Activated naive CD4-positive, alpha-beta T cell treated with anti-CD3 and anti-CD28 coated beads, Interleukin-2, amount 10 ng/mL, durations not matched to agents 7 days and 5 days (primary cell): ENCODE measurements at regions not wholly inside any gene's neighbourhood (a gene's known extent, or its start where the extent isn't known, plus 50 kb on each side); places are given as distances from the start of the nearest gene placed in this dataset.

ENCODE experiments used
- CTCF ChIA-PET: fragments of 350-600 bp; sonication (Branson Sonifier 250); formaldehyde crosslinking; loops from one replicate; lab custom pipeline; 2021; ENCODE audit warnings: antibody characterized with exemption; lab: Charles Lee
- DNase-seq: peaks from one replicate; pipeline ENCODE4 v3.0.0-alpha.2; 2020
- H3K27ac Mint-ChIP-seq: one replicate; pipeline ENCODE4 v1.8.0; 2021; ENCODE audit warnings: mild to moderate bottlenecking, moderate library complexity, mixed read lengths
- H3K27me3 Mint-ChIP-seq: one replicate; pipeline ENCODE4 v1.8.0; 2021; ENCODE audit warnings: mild to moderate bottlenecking, mixed read lengths
- H3K36me3 Mint-ChIP-seq: one replicate; pipeline ENCODE4 v1.8.0; 2021; ENCODE audit warnings: mixed read lengths
- H3K4me1 Mint-ChIP-seq: one replicate; pipeline ENCODE4 v1.8.0; 2021; ENCODE audit warnings: mixed read lengths
- H3K4me3 Mint-ChIP-seq: one replicate; pipeline ENCODE4 v1.8.0; 2021; ENCODE audit warnings: mild to moderate bottlenecking, moderate library complexity, mixed read lengths
- H3K9me3 Mint-ChIP-seq: one replicate; pipeline ENCODE4 v1.8.0; 2021; ENCODE audit warnings: mixed read lengths

- Mint-ChIP-seq H3K36me3 (no peaks in the 10 kb centered on the region), H3K9me3 (no peaks in the 10 kb centered on the region), H3K27ac (no peak overlapping the region), H3K4me1 (peaks cover 7% of the 10 kb centered on the region), H3K4me3 (no peak overlapping the region), H3K27me3 (no peaks in the 10 kb centered on the region)
- CTCF ChIA-PET, result no interaction called here
- no peak for DNase-seq
Observed at GRCh38 chrX:10021461-10022272, 54.5 kb downstream of the CLDN34 start.

- CTCF ChIA-PET, result no interaction called here
- Mint-ChIP-seq H3K27me3 (no peaks in the 10 kb centered on the region), H3K36me3 (no peaks in the 10 kb centered on the region), H3K4me1 (peaks cover 2% of the 10 kb centered on the region), H3K9me3 (no peaks in the 10 kb centered on the region), H3K4me3 (no peak overlapping the region), H3K27ac (no peak overlapping the region)
- DNase-seq, result no peak
Observed at GRCh38 chrX:10022273-10022541, 55.0 kb downstream of the CLDN34 start.

- Mint-ChIP-seq H3K27ac (no peak overlapping the region), H3K36me3 (no peaks in the 10 kb centered on the region), H3K4me1 (peaks cover 2% of the 10 kb centered on the region), H3K27me3 (no peaks in the 10 kb centered on the region), H3K9me3 (no peaks in the 10 kb centered on the region), H3K4me3 (no peak overlapping the region)
- CTCF ChIA-PET, result no interaction called here
- no peak for DNase-seq
Observed at GRCh38 chrX:10022580-10023245, 55.6 kb downstream of the CLDN34 start.

GRCh38 chrX:10023821-10024220 lies 56.7 kb downstream of the CLDN34 start:
- Mint-ChIP-seq H3K36me3 (no peaks in the 10 kb centered on the region), H3K27ac (no peak overlapping the region), H3K4me1 (no peaks in the 10 kb centered on the region), H3K4me3 (no peak overlapping the region), H3K27me3 (no peaks in the 10 kb centered on the region), H3K9me3 (no peaks in the 10 kb centered on the region)
- CTCF ChIA-PET, result no interaction called here
- DNase-seq, result no peak

GRCh38 chrX:10025742-10026493 lies 58.8 kb downstream of the CLDN34 start:
- H3K27me3 Mint-ChIP-seq, result no peaks in the 10 kb centered on the region
- H3K4me1 Mint-ChIP-seq, result no peaks in the 10 kb centered on the region
- no peak overlapping the region for H3K4me3 Mint-ChIP-seq
- no peak for DNase-seq
- no peaks in the 10 kb centered on the region for H3K9me3 Mint-ChIP-seq
- no peak overlapping the region for H3K27ac Mint-ChIP-seq
- CTCF ChIA-PET, result no interaction called here
- H3K36me3 Mint-ChIP-seq, result no peaks in the 10 kb centered on the region

- CTCF ChIA-PET, result no interaction called here
- Mint-ChIP-seq H3K27ac (no peak overlapping the region), H3K4me1 (no peaks in the 10 kb centered on the region), H3K4me3 (no peak overlapping the region), H3K27me3 (no peaks in the 10 kb centered on the region), H3K36me3 (no peaks in the 10 kb centered on the region), H3K9me3 (no peaks in the 10 kb centered on the region)
- no peak for DNase-seq
Observed at GRCh38 chrX:10028283-10029104, 61.3 kb downstream of the CLDN34 start.

GRCh38 chrX:10030570-10030969 lies 63.4 kb downstream of the CLDN34 start:
- DNase-seq, result no peak
- Mint-ChIP-seq H3K27ac (no peak overlapping the region), H3K4me1 (no peaks in the 10 kb centered on the region)

GRCh38 chrX:10031746-10032145 lies 64.6 kb downstream of the CLDN34 start:
- CTCF ChIA-PET, result no interaction called here
- no peak overlapping the region for H3K27ac Mint-ChIP-seq
- no peaks in the 10 kb centered on the region for H3K27me3 Mint-ChIP-seq
- no peaks in the 10 kb centered on the region for H3K36me3 Mint-ChIP-seq
- H3K9me3 Mint-ChIP-seq, result no peaks in the 10 kb centered on the region
- DNase-seq, result no peak
- H3K4me3 Mint-ChIP-seq, result no peak overlapping the region
- no peaks in the 10 kb centered on the region for H3K4me1 Mint-ChIP-seq

More at GRCh38 chrX:10030570-10030969, 63.4 kb downstream of the CLDN34 start:
- H3K27me3 Mint-ChIP-seq, result no peaks in the 10 kb centered on the region
- CTCF ChIA-PET, result no interaction called here
- no peaks in the 10 kb centered on the region for H3K36me3 Mint-ChIP-seq
- no peaks in the 10 kb centered on the region for H3K9me3 Mint-ChIP-seq
- no peak overlapping the region for H3K4me3 Mint-ChIP-seq

- Mint-ChIP-seq H3K4me1 (no peaks in the 10 kb centered on the region), H3K9me3 (no peaks in the 10 kb centered on the region), H3K36me3 (no peaks in the 10 kb centered on the region), H3K27ac (no peak overlapping the region), H3K4me3 (no peak overlapping the region), H3K27me3 (no peaks in the 10 kb centered on the region)
- CTCF ChIA-PET, result no interaction called here
- DNase-seq, result no peak
Observed at GRCh38 chrX:10032147-10032546, 65.0 kb downstream of the CLDN34 start.

- H3K27ac Mint-ChIP-seq, result no peak overlapping the region
- CTCF ChIA-PET, result no interaction called here
- H3K9me3 Mint-ChIP-seq, result no peaks in the 10 kb centered on the region
- H3K36me3 Mint-ChIP-seq, result no peaks in the 10 kb centered on the region
- no peak overlapping the region for H3K4me3 Mint-ChIP-seq
- H3K4me1 Mint-ChIP-seq, result no peaks in the 10 kb centered on the region
- H3K27me3 Mint-ChIP-seq, result no peaks in the 10 kb centered on the region
- no peak for DNase-seq
Observed at GRCh38 chrX:10033375-10034007, 66.3 kb downstream of the CLDN34 start.

GRCh38 chrX:10034740-10035260 lies 67.6 kb downstream of the CLDN34 start:
- Mint-ChIP-seq H3K4me3 (no peak overlapping the region), H3K4me1 (no peaks in the 10 kb centered on the region), H3K27me3 (no peaks in the 10 kb centered on the region), H3K36me3 (no peaks in the 10 kb centered on the region), H3K9me3 (no peaks in the 10 kb centered on the region), H3K27ac (no peak overlapping the region)
- CTCF ChIA-PET, result interaction anchor here (0.6 kb wide), 1 partner anchor 1955 kb away, joined by 3 read pairs; no protein-coding TSS in a partner anchor
- no peak for DNase-seq

- CTCF ChIA-PET, result no interaction called here
- Mint-ChIP-seq H3K9me3 (no peaks in the 10 kb centered on the region), H3K4me3 (no peak overlapping the region), H3K27me3 (no peaks in the 10 kb centered on the region), H3K36me3 (no peaks in the 10 kb centered on the region), H3K4me1 (no peaks in the 10 kb centered on the region), H3K27ac (no peak overlapping the region)
- DNase-seq, result no peak
Observed at GRCh38 chrX:10038585-10038984, 71.4 kb downstream of the CLDN34 start.

GRCh38 chrX:10039821-10040793 lies 72.9 kb downstream of the CLDN34 start:
- H3K4me1 Mint-ChIP-seq, result no peaks in the 10 kb centered on the region
- H3K36me3 Mint-ChIP-seq, result no peaks in the 10 kb centered on the region
- CTCF ChIA-PET, result no interaction called here
- no peaks in the 10 kb centered on the region for H3K27me3 Mint-ChIP-seq
- no peak for DNase-seq
- H3K27ac Mint-ChIP-seq, result no peak overlapping the region
- H3K9me3 Mint-ChIP-seq, result no peaks in the 10 kb centered on the region
- H3K4me3 Mint-ChIP-seq, result no peak overlapping the region
